ENCODE measurements at regions not wholly inside any gene's neighbourhood (a gene's known extent, or its start where the extent isn't known, plus 50 kb on each side); places are given as distances from the start of the nearest gene placed in this dataset.

DNA sequence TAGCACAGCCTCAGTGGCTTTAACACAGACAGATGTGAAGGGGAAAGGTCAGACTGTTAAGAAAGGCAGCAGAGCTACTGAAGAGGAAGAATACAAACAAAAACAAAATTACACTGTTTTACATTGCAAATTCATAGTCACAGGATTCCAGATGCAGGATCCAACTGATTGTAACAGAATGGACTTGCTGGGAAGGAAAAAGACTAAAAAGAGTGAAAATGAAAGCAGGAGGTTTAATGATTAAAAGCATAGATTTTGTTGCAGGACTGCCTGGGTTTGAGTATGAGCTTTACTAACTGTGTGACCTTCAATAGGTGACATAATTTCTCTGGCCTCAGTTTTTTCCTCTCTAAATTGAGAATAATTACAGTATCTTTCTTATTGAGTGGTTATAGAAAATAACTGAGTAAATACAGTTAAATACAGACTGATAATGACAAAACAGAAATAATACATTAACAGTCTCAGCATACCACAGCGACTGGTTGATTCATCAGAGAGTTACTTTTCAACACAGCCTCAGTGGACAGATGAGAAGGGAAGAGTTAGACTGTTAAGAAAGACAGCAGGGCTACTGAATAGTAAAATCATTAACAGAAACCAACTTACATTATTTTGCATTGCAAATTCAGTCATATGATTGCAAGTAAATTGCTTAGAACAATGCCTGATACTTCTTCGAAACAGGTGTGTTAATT, 704.2 kb upstream of the TENM4 start:
- H2AFZ ChIP-seq (ENCODE audit: control insufficient read depth, low read depth, low read length): no peak overlapping the region

DNA sequence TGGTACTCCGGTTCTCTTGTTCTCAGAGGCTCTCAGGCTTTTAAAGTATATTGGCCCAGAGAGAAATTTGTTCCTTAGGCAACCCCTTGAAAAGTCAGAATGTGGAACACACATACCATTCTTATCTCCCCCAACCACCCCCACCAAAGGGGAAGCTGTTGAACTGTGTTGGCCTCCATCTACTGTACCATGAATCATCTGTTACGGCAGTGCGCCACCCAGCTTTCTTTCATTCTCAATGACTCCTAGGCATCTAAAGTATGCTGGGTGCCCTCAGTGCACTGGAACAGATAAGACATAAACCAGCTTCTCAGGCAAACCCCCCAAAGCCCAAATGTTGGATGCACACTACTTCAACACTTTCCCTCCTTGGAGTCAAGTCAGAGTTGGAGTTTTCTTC, 696.2 kb upstream of the TENM4 start:
- no peaks in the 10 kb centered on the region for H3K79me2 ChIP-seq (ENCODE audit: control insufficient read depth, insufficient read depth, low read length)
- no peak overlapping the region for H3K27ac ChIP-seq (ENCODE audit: control insufficient read depth, insufficient read depth)
- no peaks in the 10 kb centered on the region for H3K4me1 ChIP-seq (ENCODE audit: control insufficient read depth, insufficient read depth, low read length)
- in situ Hi-C loops (cut with MboI): no loop called here
- no peak for DNase-seq (ENCODE audit: low read depth, low spot score)
- no peak overlapping the region for H3K4me3 ChIP-seq
- ChIA-PET RAD21 (ENCODE audit: unreplicated experiment) (no interaction called here), CTCF (interaction anchor here (1.0 kb wide), 1 partner anchor 11 kb away, joined by 3 read pairs; no protein-coding TSS in a partner anchor), SMC1A (ENCODE audit: uncharacterized antibody, unreplicated experiment) (interaction anchor here (0.6 kb wide), 1 partner anchor 1508 kb away, joined by 3 read pairs; no protein-coding TSS in a partner anchor), POLR2A (no interaction called here)
- H3K36me3 ChIP-seq (ENCODE audit: control insufficient read depth in 2 of 2, insufficient read depth in 2 of 2, low read length in 1 of 2): no peaks in the 10 kb centered on the region
- no peak overlapping the region for H3K4me2 ChIP-seq (ENCODE audit: control insufficient read depth, insufficient read depth)
- H4K20me1 ChIP-seq (ENCODE audit: control insufficient read depth, insufficient read depth): no peaks in the 10 kb centered on the region
- H3K9me3 ChIP-seq (replicated peaks; ENCODE audit: control insufficient read depth, insufficient read depth, low read length): no peaks in the 10 kb centered on the region
- H3K9ac ChIP-seq (ENCODE audit: control insufficient read depth, insufficient read depth, low read length): no peak overlapping the region
- ATAC-seq: no peak
- no peak overlapping the region for H2AFZ ChIP-seq (ENCODE audit: control insufficient read depth, low read depth, low read length)
- FAIRE-seq: no peak
- TF ChIP-seq, protein P1, sequence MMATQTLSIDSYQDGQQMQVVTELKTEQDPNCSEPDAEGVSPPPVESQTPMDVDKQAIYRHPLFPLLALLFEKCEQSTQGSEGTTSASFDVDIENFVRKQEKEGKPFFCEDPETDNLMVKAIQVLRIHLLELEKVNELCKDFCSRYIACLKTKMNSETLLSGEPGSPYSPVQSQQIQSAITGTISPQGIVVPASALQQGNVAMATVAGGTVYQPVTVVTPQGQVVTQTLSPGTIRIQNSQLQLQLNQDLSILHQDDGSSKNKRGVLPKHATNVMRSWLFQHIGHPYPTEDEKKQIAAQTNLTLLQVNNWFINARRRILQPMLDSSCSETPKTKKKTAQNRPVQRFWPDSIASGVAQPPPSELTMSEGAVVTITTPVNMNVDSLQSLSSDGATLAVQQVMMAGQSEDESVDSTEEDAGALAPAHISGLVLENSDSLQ (IDR thresholded peaks at IDR 0.05): no peak
- TF ChIP-seq, protein P2, sequence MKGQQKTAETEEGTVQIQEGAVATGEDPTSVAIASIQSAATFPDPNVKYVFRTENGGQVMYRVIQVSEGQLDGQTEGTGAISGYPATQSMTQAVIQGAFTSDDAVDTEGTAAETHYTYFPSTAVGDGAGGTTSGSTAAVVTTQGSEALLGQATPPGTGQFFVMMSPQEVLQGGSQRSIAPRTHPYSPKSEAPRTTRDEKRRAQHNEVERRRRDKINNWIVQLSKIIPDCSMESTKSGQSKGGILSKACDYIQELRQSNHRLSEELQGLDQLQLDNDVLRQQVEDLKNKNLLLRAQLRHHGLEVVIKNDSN (IDR thresholded peaks at IDR 0.05; ENCODE audit: borderline replicate concordance, extremely low read length, insufficient read depth, low read depth, low read length): no peak
- TF ChIP-seq STAT1 (conservative IDR thresholded peaks at IDR 0.05) (no peak), TCF7 (IDR thresholded peaks at IDR 0.05; ENCODE audit: borderline replicate concordance) (no peak), TCF12 (IDR thresholded peaks at IDR 0.05; ENCODE audit: low read depth, low read length) (no peak), ZSCAN29 (IDR thresholded peaks at IDR 0.05) (no peak), BMI1 (IDR thresholded peaks at IDR 0.05; ENCODE audit: borderline replicate concordance) (no peak)
- TF ChIP-seq, protein P3, sequence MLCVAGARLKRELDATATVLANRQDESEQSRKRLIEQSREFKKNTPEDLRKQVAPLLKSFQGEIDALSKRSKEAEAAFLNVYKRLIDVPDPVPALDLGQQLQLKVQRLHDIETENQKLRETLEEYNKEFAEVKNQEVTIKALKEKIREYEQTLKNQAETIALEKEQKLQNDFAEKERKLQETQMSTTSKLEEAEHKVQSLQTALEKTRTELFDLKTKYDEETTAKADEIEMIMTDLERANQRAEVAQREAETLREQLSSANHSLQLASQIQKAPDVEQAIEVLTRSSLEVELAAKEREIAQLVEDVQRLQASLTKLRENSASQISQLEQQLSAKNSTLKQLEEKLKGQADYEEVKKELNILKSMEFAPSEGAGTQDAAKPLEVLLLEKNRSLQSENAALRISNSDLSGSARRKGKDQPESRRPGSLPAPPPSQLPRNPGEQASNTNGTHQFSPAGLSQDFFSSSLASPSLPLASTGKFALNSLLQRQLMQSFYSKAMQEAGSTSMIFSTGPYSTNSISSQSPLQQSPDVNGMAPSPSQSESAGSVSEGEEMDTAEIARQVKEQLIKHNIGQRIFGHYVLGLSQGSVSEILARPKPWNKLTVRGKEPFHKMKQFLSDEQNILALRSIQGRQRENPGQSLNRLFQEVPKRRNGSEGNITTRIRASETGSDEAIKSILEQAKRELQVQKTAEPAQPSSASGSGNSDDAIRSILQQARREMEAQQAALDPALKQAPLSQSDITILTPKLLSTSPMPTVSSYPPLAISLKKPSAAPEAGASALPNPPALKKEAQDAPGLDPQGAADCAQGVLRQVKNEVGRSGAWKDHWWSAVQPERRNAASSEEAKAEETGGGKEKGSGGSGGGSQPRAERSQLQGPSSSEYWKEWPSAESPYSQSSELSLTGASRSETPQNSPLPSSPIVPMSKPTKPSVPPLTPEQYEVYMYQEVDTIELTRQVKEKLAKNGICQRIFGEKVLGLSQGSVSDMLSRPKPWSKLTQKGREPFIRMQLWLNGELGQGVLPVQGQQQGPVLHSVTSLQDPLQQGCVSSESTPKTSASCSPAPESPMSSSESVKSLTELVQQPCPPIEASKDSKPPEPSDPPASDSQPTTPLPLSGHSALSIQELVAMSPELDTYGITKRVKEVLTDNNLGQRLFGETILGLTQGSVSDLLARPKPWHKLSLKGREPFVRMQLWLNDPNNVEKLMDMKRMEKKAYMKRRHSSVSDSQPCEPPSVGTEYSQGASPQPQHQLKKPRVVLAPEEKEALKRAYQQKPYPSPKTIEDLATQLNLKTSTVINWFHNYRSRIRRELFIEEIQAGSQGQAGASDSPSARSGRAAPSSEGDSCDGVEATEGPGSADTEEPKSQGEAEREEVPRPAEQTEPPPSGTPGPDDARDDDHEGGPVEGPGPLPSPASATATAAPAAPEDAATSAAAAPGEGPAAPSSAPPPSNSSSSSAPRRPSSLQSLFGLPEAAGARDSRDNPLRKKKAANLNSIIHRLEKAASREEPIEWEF (IDR thresholded peaks at IDR 0.05; ENCODE audit: insufficient replicate concordance, low read depth, low read length): no peak
- BruUV-seq (replicated peaks): no TSS peak
- WGBS (ENCODE audit: insufficient coverage, insufficient replicate concordance, low lambda C conversion rate, missing lambda C conversion rate): 33% methylated on average over 3 of the region's 3 CpGs
- intact Hi-C loops (cut with micrococcal nuclease; ENCODE audit: unreplicated experiment): no loop called here
- no peaks in the 10 kb centered on the region for H3K27me3 ChIP-seq (replicated peaks in 1 of 2; ENCODE audit: control insufficient read depth in 2 of 2, insufficient read depth in 2 of 2, low read length in 1 of 2)

More for the DNA sequence above, 704.2 kb upstream of the TENM4 start:
- POLR2A ChIA-PET: no interaction called here
- Histone ChIP-seq H3K9ac (ENCODE audit: control insufficient read depth, insufficient read depth, low read length) (no peak overlapping the region), H3K36me3 (ENCODE audit: control insufficient read depth in 2 of 2, insufficient read depth in 2 of 2, low read length in 1 of 2) (no peaks in the 10 kb centered on the region), H3K4me3 (no peak overlapping the region), H3K27me3 (replicated peaks in 1 of 2; ENCODE audit: control insufficient read depth in 2 of 2, insufficient read depth in 2 of 2, low read length in 1 of 2) (no peaks in the 10 kb centered on the region; a peak in 1 of 4 replicates), H3K4me1 (ENCODE audit: control insufficient read depth, insufficient read depth, low read length) (no peaks in the 10 kb centered on the region), H3K4me2 (ENCODE audit: control insufficient read depth, insufficient read depth) (no peak overlapping the region), H3K79me2 (ENCODE audit: control insufficient read depth, insufficient read depth, low read length) (no peaks in the 10 kb centered on the region), H3K27ac (ENCODE audit: control insufficient read depth, insufficient read depth) (no peak overlapping the region), H4K20me1 (ENCODE audit: control insufficient read depth, insufficient read depth) (no peaks in the 10 kb centered on the region), H3K9me3 (replicated peaks; ENCODE audit: control insufficient read depth, insufficient read depth, low read length) (no peaks in the 10 kb centered on the region)
- no peak for TF ChIP-seq KLF5 (IDR thresholded peaks at IDR 0.05; ENCODE audit: partially characterized antibody)
- no peak for FAIRE-seq
- 32% methylated on average over 2 of the region's 2 CpGs for WGBS (ENCODE audit: insufficient coverage, insufficient replicate concordance, low lambda C conversion rate, missing lambda C conversion rate)
- CTCF ChIA-PET: interaction anchor here (0.6 to 0.8 kb wide), 2 partner anchors 11 to 924 kb away, joined by 3 read pairs; no protein-coding TSS in a partner anchor
- no TSS peak for BruUV-seq (replicated peaks)
- SMC1A ChIA-PET (ENCODE audit: uncharacterized antibody, unreplicated experiment): interaction anchor here (1.1 kb wide), 1 partner anchor 11 kb away, joined by 3 read pairs; no protein-coding TSS in a partner anchor
- DNase-seq (ENCODE audit: low read depth, low spot score): no peak
- ATAC-seq: no peak
- in situ Hi-C loops (cut with MboI): no loop called here
- intact Hi-C loops (cut with micrococcal nuclease; ENCODE audit: unreplicated experiment): no loop called here
- RAD21 ChIA-PET (ENCODE audit: unreplicated experiment): no interaction called here
